HepG2 (cell line): ENCODE measurements at regions not wholly inside any gene's neighbourhood (a gene's known extent, or its start where the extent isn't known, plus 50 kb on each side); places are given as distances from the start of the nearest gene placed in this dataset.
A peak's percentile ranks its signal among the peaks of the same experiment; 100 is the strongest.

ENCODE experiments used
- ATAC-seq: fragments of 200-7000 bp; cut with Tn5 transposase; 3 replicates; pipeline ENCODE4 v1.9.1; 2020; ENCODE audit warnings: mild to moderate bottlenecking, moderate library complexity
- BruUV-seq: library from RNA; stranded (reverse); fragments of 400-500 nt; replicated peaks from 2 replicates; lab custom pipeline; 2021; lab: Mats Ljungman, UMichigan
- CTCF ChIA-PET: fragments of 300-600 bp; formaldehyde crosslinking; extraction: SDS; loops from one replicate; lab custom pipeline; 2021; ENCODE audit warnings: low total read pairs, inconsistent platforms, low intra/inter-chr PET ratio; lab: Yijun Ruan, JAX
- POLR2A ChIA-PET: fragments of 350-600 bp; sonication (Branson Sonifier 250); formaldehyde crosslinking; loops from one replicate; lab custom pipeline; 2020; ENCODE audit warnings: antibody characterized with exemption, inconsistent platforms; lab: Yijun Ruan, JAX
- DNase-seq: peaks from one replicate; pipeline ENCODE4 v3.0.0-alpha.2; 2015; ENCODE audit warnings: low spot score
- FAIRE-seq: peaks from 3 replicates; lab custom pipeline; 2011; peaks lifted over from hg19 to GRCh38; lab: Jason Lieb, UNC
- H2AFZ ChIP-seq: one replicate; pipeline ENCODE4 v1.6.1; 2011; ENCODE audit warnings: low read length, inconsistent platforms
- H3K27ac ChIP-seq: fragments of 300-600 bp; 3 replicates; pipeline ENCODE4 v1.8.0; 2011; ENCODE audit warnings: mixed run types, mild to moderate bottlenecking, mixed read lengths, low read length, inconsistent platforms; ENCODE audit not compliant: insufficient read depth; ENCODE audit errors: extremely low read length
- H3K27me3 ChIP-seq, 2 experiments: fragments of 200-600 bp in 1 of 2; 2 replicates in 1 of 2; 3 replicates in 1 of 2; pipeline versions ENCODE4 v1.6.0 to v1.8.0; 2011; ENCODE audit warnings: low read length in 2 of 2, mild to moderate bottlenecking in 2 of 2, moderate library complexity in 2 of 2, inconsistent platforms in 1 of 2; ENCODE audit not compliant: insufficient read depth in 2 of 2, control insufficient read depth in 1 of 2
- H3K36me3 ChIP-seq, 2 experiments: fragments of 200-600 bp in 1 of 2; replicated peaks in 1 of 2; 2 replicates in 1 of 2; 3 replicates in 1 of 2; pipeline versions ENCODE4 v1.5.1 to v1.8.0; 2011; ENCODE audit warnings: low read length in 2 of 2, inconsistent platforms in 1 of 2; ENCODE audit not compliant: insufficient read depth in 2 of 2, control insufficient read depth in 1 of 2
- H3K4me1 ChIP-seq: 2 replicates; pipeline ENCODE4 v1.5.1; 2012; ENCODE audit warnings: low read length, inconsistent platforms; ENCODE audit not compliant: insufficient read depth
- H3K4me2 ChIP-seq: 2 replicates; pipeline ENCODE4 v1.6.0; 2011; ENCODE audit warnings: low read depth, low read length, inconsistent platforms
- H3K4me3 ChIP-seq, 3 experiments: fragments of 200-600 bp in 1 of 3; sonication (generic), shearing (Covaris generic) in 1 of 3; replicated peaks in 1 of 3; 2 replicates each; pipeline ENCODE4 v1.5.1; 2011 to 2016; ENCODE audit warnings: low read length in 3 of 3, inconsistent platforms in 2 of 3, low read depth in 2 of 3, mild to moderate bottlenecking in 2 of 3, control low read depth in 1 of 3, mixed read lengths in 1 of 3; ENCODE audit not compliant: insufficient read depth in 1 of 3
- H3K79me2 ChIP-seq: one replicate; pipeline ENCODE4 v1.6.1; 2011; ENCODE audit warnings: low read length, inconsistent platforms; ENCODE audit not compliant: insufficient read depth
- H3K9ac ChIP-seq: 2 replicates; pipeline ENCODE4 v1.6.0; 2011; ENCODE audit warnings: mild to moderate bottlenecking, low read depth, low read length, inconsistent platforms; ENCODE audit not compliant: insufficient read depth
- H3K9me3 ChIP-seq: 2 replicates; pipeline ENCODE4 v1.5.1; 2012; ENCODE audit warnings: mild to moderate bottlenecking, low read length
- H4K20me1 ChIP-seq: 2 replicates; pipeline ENCODE4 v1.6.0; 2011; ENCODE audit warnings: inconsistent platforms, mild to moderate bottlenecking, low read length, moderate library complexity; ENCODE audit not compliant: insufficient read depth
- ARNT2 ChIP-seq: sonication (generic); formaldehyde crosslinking; IDR thresholded peaks from 2 replicates; pipeline ENCODE4 v1.8.0; 2022; ENCODE audit warnings: mild to moderate bottlenecking, low read depth, missing genetic modification reagents, moderate library complexity
- BCL3 ChIP-seq: sonication (generic); formaldehyde crosslinking; IDR thresholded peaks from 2 replicates; pipeline ENCODE4 v1.5.1; 2020; ENCODE audit warnings: mild to moderate bottlenecking, missing genetic modification reagents, moderate library complexity
- BHLHE40 ChIP-seq: IDR thresholded peaks from 2 replicates; pipeline ENCODE4 v1.6.1; 2011; ENCODE audit warnings: low read length, improper control_type of control experiment
- CREM ChIP-seq, 2 experiments: sonication (generic) in 1 of 2; formaldehyde crosslinking in 1 of 2; IDR thresholded peaks; 2 replicates each; pipeline versions ENCODE4 v1.4.0 to v1.6.1; 2016 to 2020; ENCODE audit warnings: antibody characterized with exemption in 1 of 2, mild to moderate bottlenecking in 1 of 2, missing genetic modification reagents in 1 of 2
- CTCF ChIP-seq: sonication (generic); formaldehyde crosslinking; IDR thresholded peaks from 2 replicates; pipeline ENCODE4 v1.5.0; 2020; ENCODE audit warnings: mild to moderate bottlenecking, missing genetic modification reagents, moderate library complexity
- GATAD2A ChIP-seq: IDR thresholded peaks from 2 replicates; pipeline ENCODE4 v1.6.1; 2016
- MIER2 ChIP-seq: IDR thresholded peaks from 2 replicates; pipeline ENCODE4 v1.6.1; 2016; ENCODE audit warnings: missing biosample characterization, missing genetic modification reagents
- NCOA5 ChIP-seq: sonication (generic); formaldehyde crosslinking; IDR thresholded peaks from 2 replicates; pipeline ENCODE4 v1.4.0; 2020; ENCODE audit warnings: missing genetic modification reagents
- PTBP1 ChIP-seq: fragments of 200-400 bp; formaldehyde crosslinking; IDR thresholded peaks from 2 replicates; pipeline ENCODE4 v1.6.1; 2018; ENCODE audit warnings: low read length, low read depth; ENCODE audit not compliant: poor library complexity, severe bottlenecking
- RAD21 ChIP-seq: fragments of 450-650 bp; formaldehyde crosslinking; IDR thresholded peaks from 2 replicates; pipeline ENCODE4 v1.5.0; 2020; ENCODE audit warnings: mild to moderate bottlenecking
- RNF2 ChIP-seq: fragments of 450-650 bp; conservative IDR thresholded peaks from 2 replicates; pipeline ENCODE4 v1.6.1; 2016; ENCODE audit warnings: low read depth
- SCMH1 ChIP-seq: sonication (generic); formaldehyde crosslinking; IDR thresholded peaks from 2 replicates; pipeline ENCODE4 v1.9.0; 2021; ENCODE audit warnings: missing genetic modification reagents, mild to moderate bottlenecking, borderline replicate concordance
- SMC3 ChIP-seq: IDR thresholded peaks from 2 replicates; pipeline ENCODE4 v1.6.1; 2011; ENCODE audit warnings: low read length, improper control_type of control experiment
- SRF ChIP-seq: IDR thresholded peaks from 2 replicates; pipeline ENCODE4 v1.6.1; 2011; ENCODE audit warnings: mild to moderate bottlenecking, low read depth, low read length, moderate library complexity
- STAG1 ChIP-seq: sonication (generic); formaldehyde crosslinking; IDR thresholded peaks from 2 replicates; pipeline ENCODE4 v1.4.0; 2020; ENCODE audit warnings: missing genetic modification reagents
- TBL1XR1 ChIP-seq: fragments of 150-350 bp; IDR thresholded peaks from 2 replicates; pipeline ENCODE4 v1.6.1; 2014; ENCODE audit warnings: borderline replicate concordance, low read length; ENCODE audit not compliant: partially characterized antibody
- TSC22D2 ChIP-seq: sonication (generic); formaldehyde crosslinking; IDR thresholded peaks from 2 replicates; pipeline ENCODE4 v1.5.1; 2020; ENCODE audit warnings: missing genetic modification reagents, mild to moderate bottlenecking, borderline replicate concordance
- XRCC5 ChIP-seq: fragments of 200-400 bp; formaldehyde crosslinking; optimal IDR thresholded peaks from 2 replicates; pipeline ENCODE3; 2017; ENCODE audit warnings: mild to moderate bottlenecking, low read length
- ZIK1 ChIP-seq: sonication (generic); formaldehyde crosslinking; IDR thresholded peaks from 2 replicates; pipeline ENCODE4 v1.5.0; 2020; ENCODE audit warnings: mild to moderate bottlenecking, low read depth, missing genetic modification reagents, borderline replicate concordance
- ZNF468 ChIP-seq: sonication (generic); formaldehyde crosslinking; IDR thresholded peaks from 2 replicates; pipeline ENCODE4 v1.8.0; 2022; ENCODE audit warnings: mild to moderate bottlenecking, moderate library complexity, missing genetic modification reagents
- WGBS: methylation state at CpG from one replicate; pipeline ENCODE4 v1.1.6; 2017; ENCODE audit warnings: low lambda C conversion rate; 5-methylcytosine and 5-hydroxymethylcytosine counted together
- in situ Hi-C: cut with HindIII; loops from 2 replicates; pipeline ENCODE4 v1.10.0; 2017; ENCODE audit warnings: low pct_unique_long_range_greater_than_20kb; ENCODE audit not compliant: extremely low pct_ligation_motif_present
- intact Hi-C: fragments of 100-400 bp; cut with micrococcal nuclease; formaldehyde crosslinking; loops from one replicate; pipeline ENCODE4 v1.10.0; 2022; ENCODE audit not compliant: unreplicated experiment

- TF ChIP-seq PTBP1 (no peak), MIER2 (CRISPR knock-in tag) (no peak)
- TF ChIP-seq, all 625 proteins: peak for 0
These were observed 98.2 kb downstream of the FAM204A start (continued) for GRCh38 chr10:118243907-118244306.

GRCh38 chr10:118241229-118242137 is 100.6 kb downstream of the FAM204A start:
- no peak overlapping the region for H3K9ac ChIP-seq
- H3K4me1 ChIP-seq: no peaks in the 10 kb centered on the region
- no peak overlapping the region for H3K27ac ChIP-seq
- FAIRE-seq (peak; percentile 79), ATAC-seq (peak; percentile 75), DNase-seq (peak; percentile 61)
- no peaks in the 10 kb centered on the region for H3K36me3 ChIP-seq
- H3K4me2 ChIP-seq: peak overlapping the region; percentile 25; the same call in 1 of the 2 replicates
- no peaks in the 10 kb centered on the region for H3K79me2 ChIP-seq
- TF ChIP-seq SMC3: peak; percentile 88
- TF ChIP-seq CTCF: peak; percentile 95
- TF ChIP-seq ARNT2 (CRISPR knock-in tag): no peak
- TF ChIP-seq XRCC5: peak; percentile 20
- TF ChIP-seq SCMH1 (CRISPR knock-in tag): no peak
- 0 out of 2 replicates have a peak, but pooled peaks have one; percentile 7 for TF ChIP-seq BHLHE40
- TF ChIP-seq RAD21 (CRISPR knock-in tag): peak; percentile 64
- no peak for TF ChIP-seq SRF
- TF ChIP-seq TBL1XR1: no peak
- no peak for TF ChIP-seq NCOA5 (CRISPR knock-in tag)
- TF ChIP-seq STAG1 (CRISPR knock-in tag): peak; percentile 92
- peak; percentile 71; the same call in 1 of the 2 replicates for TF ChIP-seq RNF2
- 0 out of 2 replicates have a peak, but pooled peaks have one; percentile 19 for TF ChIP-seq TSC22D2 (CRISPR knock-in tag)
- no peak for TF ChIP-seq ZIK1 (CRISPR knock-in tag)
- TF ChIP-seq BCL3 (CRISPR knock-in tag): no peak
- TF ChIP-seq CREM (IDR thresholded peaks at IDR 0.05): no peak
- TF ChIP-seq CREM (CRISPR knock-in tag; IDR thresholded peaks at IDR 0.05): no peak
- no peak for TF ChIP-seq ZNF468 (CRISPR knock-in tag)
- TF ChIP-seq GATAD2A (CRISPR knock-in tag): no peak
- no peak overlapping the region for H3K4me3 ChIP-seq
- no TSS peak for BruUV-seq
- intact Hi-C loops (loop anchor here (1.0 to 10.0 kb wide), 4 partner anchors 134 to 798 kb away; no protein-coding TSS in a partner anchor), in situ Hi-C loops (loop anchor here (5.0 kb wide), 1 partner anchor 699 kb away; the partner anchor contains the start of gene EMX2)
- no peaks in the 10 kb centered on the region for H4K20me1 ChIP-seq
- 18% methylated on average over 23 of the region's 26 CpGs for WGBS
- no peak overlapping the region for H2AFZ ChIP-seq
- H3K9me3 ChIP-seq: no peaks in the 10 kb centered on the region
- H3K27me3 ChIP-seq: peaks cover 0 to 48% of the 10 kb centered on the region in 2 experiments; a peak in 3 of 5 replicates
- ChIA-PET POLR2A (no interaction called here), CTCF (interaction anchor here (1.1 to 2.5 kb wide), 5 partner anchors 381 to 1025 kb away, joined by 4 to 19 read pairs (median 9); no protein-coding TSS in a partner anchor)
